ENCODE measurements at regions not wholly inside any gene's neighbourhood (a gene's known extent, or its start where the extent isn't known, plus 50 kb on each side); places are given as distances from the start of the nearest gene placed in this dataset.

- no peak for DNase-seq (ENCODE audit: low read depth in 2 of 2, low spot score in 1 of 2)
Observed at GRCh38 chr2:196480653-196481323, 158.7 kb upstream of the CCDC150 start.

- no peak for DNase-seq (ENCODE audit: low read depth in 2 of 2, low spot score in 1 of 2)
Observed at GRCh38 chr2:196481324-196481697, 158.2 kb upstream of the CCDC150 start.

- no peak for DNase-seq (ENCODE audit: low read depth in 2 of 2, low spot score in 1 of 2)
Observed at GRCh38 chr2:196482119-196483065, 157.1 kb upstream of the CCDC150 start.

- DNase-seq (ENCODE audit: low read depth in 2 of 2, low spot score in 1 of 2) = no peak
Observed at GRCh38 chr2:196486146-196486545, 153.4 kb upstream of the CCDC150 start.

- no peak for DNase-seq (ENCODE audit: low read depth in 2 of 2, low spot score in 1 of 2)
Observed at GRCh38 chr2:196487417-196487816, 152.1 kb upstream of the CCDC150 start.

- DNase-seq (ENCODE audit: low read depth in 2 of 2, low spot score in 1 of 2) = no peak
Observed at GRCh38 chr2:196489371-196489770, 150.1 kb upstream of the CCDC150 start.

GRCh38 chr2:196492946-196493345, 146.6 kb upstream of the CCDC150 start:
- no peak for DNase-seq (ENCODE audit: low read depth in 2 of 2, low spot score in 1 of 2)

GRCh38 chr2:196498962-196499361, 140.6 kb upstream of the CCDC150 start:
- DNase-seq (ENCODE audit: low read depth in 2 of 2, low spot score in 1 of 2) = no peak

- no peak for DNase-seq (ENCODE audit: low read depth in 2 of 2, low spot score in 1 of 2)
Observed at GRCh38 chr2:196499686-196500085, 139.8 kb upstream of the CCDC150 start.

GRCh38 chr2:196500686-196501431, 138.7 kb upstream of the CCDC150 start:
- no peak for DNase-seq (ENCODE audit: low read depth in 2 of 2, low spot score in 1 of 2)

GRCh38 chr2:196501836-196502235, 137.7 kb upstream of the CCDC150 start:
- no peak for DNase-seq (ENCODE audit: low read depth in 2 of 2, low spot score in 1 of 2)

- no peak for DNase-seq (ENCODE audit: low read depth in 2 of 2, low spot score in 1 of 2)
Observed at GRCh38 chr2:196502386-196502785, 137.1 kb upstream of the CCDC150 start.

GRCh38 chr2:196503398-196503797, 136.1 kb upstream of the CCDC150 start:
- DNase-seq (ENCODE audit: low read depth in 2 of 2, low spot score in 1 of 2) = no peak

GRCh38 chr2:196504788-196505187, 134.7 kb upstream of the CCDC150 start:
- no peak for DNase-seq (ENCODE audit: low read depth in 2 of 2, low spot score in 1 of 2)

GRCh38 chr2:196510246-196510645, 129.3 kb upstream of the CCDC150 start:
- DNase-seq (ENCODE audit: low read depth in 2 of 2, low spot score in 1 of 2) = no peak

GRCh38 chr2:196511258-196512168, 128.0 kb upstream of the CCDC150 start:
- DNase-seq (ENCODE audit: low read depth in 2 of 2, low spot score in 1 of 2) = no peak

- DNase-seq (ENCODE audit: low read depth in 2 of 2, low spot score in 1 of 2) = no peak
Observed at GRCh38 chr2:196513796-196514526, 125.6 kb upstream of the CCDC150 start.

- DNase-seq (ENCODE audit: low read depth in 2 of 2, low spot score in 1 of 2) = no peak
Observed at GRCh38 chr2:196514641-196515040, 124.9 kb upstream of the CCDC150 start.

- no peak for DNase-seq (ENCODE audit: low read depth in 2 of 2, low spot score in 1 of 2)
Observed at GRCh38 chr2:196515051-196515450, 124.5 kb upstream of the CCDC150 start.

- DNase-seq (ENCODE audit: low read depth in 2 of 2, low spot score in 1 of 2) = no peak
Observed at GRCh38 chr2:196515608-196516007, 123.9 kb upstream of the CCDC150 start.
